ENCODE measurements at regions not wholly inside any gene's neighbourhood (a gene's known extent, or its start where the extent isn't known, plus 50 kb on each side); places are given as distances from the start of the nearest gene placed in this dataset.

DNA sequence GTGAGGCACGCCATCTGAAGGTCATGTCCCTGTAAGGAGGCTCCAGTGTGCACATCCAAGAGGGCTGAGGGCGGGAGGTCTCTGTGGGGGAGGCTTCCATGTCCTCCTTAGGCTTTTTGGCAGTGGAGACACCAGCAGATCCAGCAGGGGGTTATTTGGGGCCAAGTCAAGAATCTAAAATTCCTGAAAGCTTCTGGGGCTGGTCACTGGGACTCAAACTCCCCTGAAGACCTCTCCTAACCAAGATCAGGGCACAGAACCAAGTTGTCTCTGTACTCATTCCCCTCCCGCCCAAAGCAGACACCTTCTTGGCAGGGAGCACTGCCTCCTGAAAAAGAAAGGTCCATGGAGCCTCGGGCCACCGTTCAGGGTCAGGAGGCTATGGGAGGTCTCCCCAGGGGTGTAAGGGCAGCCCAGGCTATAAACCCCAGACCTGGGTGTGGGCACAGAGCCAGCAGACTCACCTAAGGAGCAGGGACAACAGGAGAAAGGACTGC, 127.4 kb upstream of the ADRA1B start:
- DNase-seq (ENCODE audit: low read depth): no peak
- TF ChIP-seq, protein P1, sequence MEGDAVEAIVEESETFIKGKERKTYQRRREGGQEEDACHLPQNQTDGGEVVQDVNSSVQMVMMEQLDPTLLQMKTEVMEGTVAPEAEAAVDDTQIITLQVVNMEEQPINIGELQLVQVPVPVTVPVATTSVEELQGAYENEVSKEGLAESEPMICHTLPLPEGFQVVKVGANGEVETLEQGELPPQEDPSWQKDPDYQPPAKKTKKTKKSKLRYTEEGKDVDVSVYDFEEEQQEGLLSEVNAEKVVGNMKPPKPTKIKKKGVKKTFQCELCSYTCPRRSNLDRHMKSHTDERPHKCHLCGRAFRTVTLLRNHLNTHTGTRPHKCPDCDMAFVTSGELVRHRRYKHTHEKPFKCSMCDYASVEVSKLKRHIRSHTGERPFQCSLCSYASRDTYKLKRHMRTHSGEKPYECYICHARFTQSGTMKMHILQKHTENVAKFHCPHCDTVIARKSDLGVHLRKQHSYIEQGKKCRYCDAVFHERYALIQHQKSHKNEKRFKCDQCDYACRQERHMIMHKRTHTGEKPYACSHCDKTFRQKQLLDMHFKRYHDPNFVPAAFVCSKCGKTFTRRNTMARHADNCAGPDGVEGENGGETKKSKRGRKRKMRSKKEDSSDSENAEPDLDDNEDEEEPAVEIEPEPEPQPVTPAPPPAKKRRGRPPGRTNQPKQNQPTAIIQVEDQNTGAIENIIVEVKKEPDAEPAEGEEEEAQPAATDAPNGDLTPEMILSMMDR (IDR thresholded peaks at IDR 0.05; ENCODE audit: insufficient read depth, low read depth, low read length): no peak
- no peak overlapping the region for H3K4me3 ChIP-seq (ENCODE audit: low read depth, low read length)

DNA sequence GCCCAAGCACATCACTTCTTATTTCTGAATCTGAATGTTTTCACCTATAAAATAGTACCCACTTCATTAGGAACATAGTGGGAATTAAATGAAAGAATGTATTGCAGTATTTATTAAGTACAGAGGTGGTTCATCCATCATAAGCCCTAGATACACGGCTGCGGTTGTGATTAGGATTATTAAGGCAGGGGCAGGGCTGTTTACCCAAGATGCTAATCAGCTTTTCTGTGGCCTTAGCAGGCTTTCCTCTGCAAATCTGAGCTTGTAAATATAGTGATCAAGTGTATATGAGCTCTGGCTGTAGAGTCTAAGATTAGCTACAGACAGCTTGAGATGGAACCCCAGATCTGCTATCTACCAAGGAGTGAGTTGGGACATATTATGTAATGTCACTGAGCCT, 124.1 kb upstream of the ADRA1B start:
- TF ChIP-seq, protein P1 (IDR thresholded peaks at IDR 0.05; ENCODE audit: insufficient read depth, low read depth, low read length): no peak
- DNase-seq (ENCODE audit: low read depth): no peak
- H3K4me3 ChIP-seq (ENCODE audit: low read depth, low read length): no peak overlapping the region

DNA sequence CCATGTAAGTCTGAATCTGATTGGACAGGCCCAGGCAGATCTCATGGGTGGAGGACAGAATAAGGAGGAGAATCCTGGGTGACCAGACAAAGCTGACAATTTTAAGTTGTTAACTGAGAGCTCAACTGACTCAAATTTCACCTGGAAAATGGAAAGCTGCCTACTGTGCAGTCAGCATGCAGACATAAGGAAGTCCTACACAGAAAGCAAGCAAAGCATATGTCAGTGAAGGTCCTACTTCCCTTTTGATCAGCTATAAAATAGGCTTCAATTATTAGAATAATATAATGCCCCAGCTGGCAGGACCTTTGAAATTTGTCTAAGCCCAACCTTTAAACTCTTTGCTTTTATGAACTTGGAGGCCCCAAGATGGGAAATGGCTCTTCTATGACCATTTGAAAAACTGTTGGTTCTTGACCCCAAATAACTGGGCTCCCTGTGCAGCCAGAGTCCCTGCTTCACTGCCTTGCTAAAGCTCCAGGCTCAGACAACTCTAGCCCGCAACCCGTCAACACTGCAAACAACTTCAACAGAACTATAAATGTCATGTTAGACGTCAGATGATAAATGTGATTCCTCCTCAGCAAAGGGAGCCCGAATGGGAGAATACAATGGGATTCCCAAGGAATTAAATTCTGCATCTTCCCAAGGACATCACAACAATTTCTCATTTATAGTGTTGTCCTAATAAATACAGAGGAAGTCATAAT, 118.9 kb upstream of the ADRA1B start:
- TF ChIP-seq, protein P1 (IDR thresholded peaks at IDR 0.05; ENCODE audit: insufficient read depth, low read depth, low read length): no peak
- H3K4me3 ChIP-seq (ENCODE audit: low read depth, low read length): no peak overlapping the region
- DNase-seq (ENCODE audit: low read depth): peak; percentile 37

DNA sequence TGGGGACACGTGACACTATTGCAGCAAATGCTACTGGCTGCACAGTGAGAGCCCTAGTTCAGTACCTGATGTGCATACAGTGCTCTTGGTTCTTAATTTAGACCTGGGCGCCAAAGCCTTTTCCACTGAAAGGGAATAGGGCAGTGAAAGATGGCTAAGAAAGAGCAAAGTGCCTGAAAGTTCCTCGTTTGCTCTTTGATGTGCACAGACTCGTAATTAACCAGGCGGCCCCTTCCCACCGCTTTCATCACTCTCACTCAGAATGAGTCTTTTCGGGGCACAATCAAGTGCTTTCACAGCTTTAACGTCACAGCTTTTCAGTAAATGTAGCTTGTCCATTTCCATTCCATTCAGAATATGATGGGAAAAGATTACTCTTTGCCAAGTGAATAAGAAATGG, 116.6 kb upstream of the ADRA1B start:
- no peak overlapping the region for H3K4me3 ChIP-seq (ENCODE audit: low read depth, low read length)
- TF ChIP-seq, protein P1 (IDR thresholded peaks at IDR 0.05; ENCODE audit: insufficient read depth, low read depth, low read length): no peak
- DNase-seq (ENCODE audit: low read depth): no peak

DNA sequence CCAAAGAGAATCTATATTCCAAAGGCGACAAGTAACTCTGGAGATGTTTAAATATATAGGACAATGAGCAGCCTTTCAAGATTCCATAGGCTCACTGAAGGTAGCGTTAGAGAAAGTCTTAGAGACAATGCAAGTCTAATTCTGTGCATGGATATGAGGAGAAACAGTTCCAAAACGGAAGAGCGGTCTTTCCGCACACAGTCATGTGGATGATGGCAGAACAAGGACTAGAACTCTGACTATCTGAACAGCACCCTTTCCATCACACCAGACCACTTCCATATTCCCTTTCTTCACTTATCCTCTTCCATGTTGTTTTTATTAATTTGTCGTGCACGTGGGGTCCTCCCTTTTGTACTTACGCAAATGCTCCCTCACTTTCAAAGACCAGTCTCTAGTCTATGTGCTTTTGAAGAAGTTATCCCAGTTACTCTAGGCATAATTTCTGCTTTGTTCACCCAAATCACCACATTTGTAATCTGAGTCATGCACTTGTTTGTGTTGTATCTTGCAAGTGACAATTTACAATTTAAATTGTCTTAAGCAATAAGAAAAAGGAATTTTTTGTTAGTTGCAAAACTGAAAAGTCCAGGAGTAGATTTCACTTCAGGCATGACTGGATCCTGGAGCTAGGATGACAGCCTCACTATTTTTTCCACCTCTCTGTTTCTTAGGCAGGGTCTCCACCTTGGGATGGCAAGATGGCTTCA, 116.0 kb upstream of the ADRA1B start:
- no peak overlapping the region for H3K4me3 ChIP-seq (ENCODE audit: low read depth, low read length)
- no peak for DNase-seq (ENCODE audit: low read depth)
- TF ChIP-seq, protein P1 (IDR thresholded peaks at IDR 0.05; ENCODE audit: insufficient read depth, low read depth, low read length): no peak

DNA sequence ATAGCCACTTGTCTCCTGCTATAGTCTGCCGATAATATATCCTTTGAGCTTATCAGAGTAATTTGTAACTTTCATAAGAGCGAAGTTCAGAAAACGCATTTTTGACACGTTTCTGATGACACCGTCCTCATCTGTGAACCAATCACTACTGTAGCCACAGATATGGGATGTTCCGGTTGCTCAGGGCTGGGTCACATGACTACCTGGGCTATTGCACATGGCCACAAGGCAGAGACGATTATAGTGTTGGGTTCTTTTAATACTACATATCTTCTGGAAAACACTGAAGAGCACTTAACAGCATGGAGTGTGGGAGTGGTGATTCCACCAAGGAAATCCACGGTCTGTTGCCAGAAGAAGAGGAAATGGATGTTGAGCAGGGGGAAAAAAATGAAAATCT, 115.0 kb upstream of the ADRA1B start:
- DNase-seq (ENCODE audit: low read depth): no peak
- TF ChIP-seq, protein P1 (IDR thresholded peaks at IDR 0.05; ENCODE audit: insufficient read depth, low read depth, low read length): no peak

More for the DNA sequence above, 115.0 kb upstream of the ADRA1B start:
- no peak overlapping the region for H3K4me3 ChIP-seq (ENCODE audit: low read depth, low read length)

All from fibroblast of villous mesenchyme (primary cell).